ENCODE measurements at regions not wholly inside any gene's neighbourhood (a gene's known extent, or its start where the extent isn't known, plus 50 kb on each side); places are given as distances from the start of the nearest gene placed in this dataset.

GRCh38 chr9:120214332-120214731 lies 365.6 kb downstream of the CDK5RAP2 start:
- peaks cover 4% of the 10 kb centered on the region; the same call in 1 of the 2 replicates for H3K27me3 ChIP-seq
- DNase-seq, result no peak
- H3K27ac ChIP-seq, result no peak overlapping the region
- H3K36me3 ChIP-seq, result no peaks in the 10 kb centered on the region
- no peak overlapping the region for H3K4me3 ChIP-seq
- H3K9me3 ChIP-seq (replicated peaks), result no peaks in the 10 kb centered on the region
- no peaks in the 10 kb centered on the region for H3K4me1 ChIP-seq

GRCh38 chr9:120212853-120213200 lies 367.1 kb downstream of the CDK5RAP2 start:
- Histone ChIP-seq H3K27ac (no peak overlapping the region), H3K4me1 (no peaks in the 10 kb centered on the region), H3K4me3 (no peak overlapping the region), H3K27me3 (peaks cover 4% of the 10 kb centered on the region; the same call in 1 of the 2 replicates), H3K36me3 (no peaks in the 10 kb centered on the region), H3K9me3 (replicated peaks) (no peaks in the 10 kb centered on the region)
- DNase-seq, result no peak

DNA sequence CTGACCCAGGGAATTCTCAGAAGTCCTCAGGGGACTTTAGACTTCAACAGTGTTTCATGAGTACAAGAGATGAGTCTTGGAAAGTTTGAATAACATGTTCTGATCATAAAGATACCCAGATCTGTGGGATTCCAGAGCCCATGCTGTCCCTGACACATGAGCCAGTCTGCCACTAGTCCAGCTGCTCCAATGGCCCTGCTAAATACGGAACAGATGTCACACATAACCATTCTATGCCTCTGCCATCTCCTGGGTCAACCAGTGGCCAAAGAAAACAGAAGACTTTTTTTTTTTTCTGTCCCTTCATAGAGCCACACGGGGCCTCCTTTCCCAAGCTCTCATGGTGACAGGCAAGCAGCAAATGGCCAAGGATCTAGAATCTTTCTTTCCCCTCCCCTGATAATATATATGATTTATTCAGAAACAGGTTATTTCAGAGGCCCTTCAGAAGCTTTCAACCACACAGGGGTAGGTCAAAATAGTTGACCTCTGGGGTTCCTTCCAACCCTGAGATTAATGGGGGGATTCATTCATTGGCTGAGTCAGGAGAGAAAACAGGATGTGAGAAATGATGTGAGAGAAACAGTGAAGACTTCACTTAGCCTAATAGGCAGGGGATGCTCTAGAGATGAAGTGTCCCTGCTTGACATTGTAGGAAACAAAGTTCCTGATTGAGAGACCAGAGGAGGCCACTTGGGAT lies 367.7 kb downstream of the CDK5RAP2 start:
- DNase-seq, result no peak

GRCh38 chr9:120210274-120210673 lies 369.7 kb downstream of the CDK5RAP2 start:
- Histone ChIP-seq H3K27ac (no peak overlapping the region), H3K4me3 (no peak overlapping the region), H3K9me3 (replicated peaks) (no peaks in the 10 kb centered on the region), H3K36me3 (no peaks in the 10 kb centered on the region), H3K4me1 (no peaks in the 10 kb centered on the region), H3K27me3 (peaks cover 4% of the 10 kb centered on the region; the same call in 1 of the 2 replicates)
- DNase-seq, result no peak

More for the DNA sequence above, 367.7 kb downstream of the CDK5RAP2 start:
- H3K27me3 ChIP-seq, result peaks cover 4% of the 10 kb centered on the region; the same call in 1 of the 2 replicates
- no peaks in the 10 kb centered on the region for H3K4me1 ChIP-seq
- no peaks in the 10 kb centered on the region for H3K9me3 ChIP-seq (replicated peaks)
- H3K4me3 ChIP-seq, result no peak overlapping the region
- no peak overlapping the region for H3K27ac ChIP-seq
- no peaks in the 10 kb centered on the region for H3K36me3 ChIP-seq

DNA sequence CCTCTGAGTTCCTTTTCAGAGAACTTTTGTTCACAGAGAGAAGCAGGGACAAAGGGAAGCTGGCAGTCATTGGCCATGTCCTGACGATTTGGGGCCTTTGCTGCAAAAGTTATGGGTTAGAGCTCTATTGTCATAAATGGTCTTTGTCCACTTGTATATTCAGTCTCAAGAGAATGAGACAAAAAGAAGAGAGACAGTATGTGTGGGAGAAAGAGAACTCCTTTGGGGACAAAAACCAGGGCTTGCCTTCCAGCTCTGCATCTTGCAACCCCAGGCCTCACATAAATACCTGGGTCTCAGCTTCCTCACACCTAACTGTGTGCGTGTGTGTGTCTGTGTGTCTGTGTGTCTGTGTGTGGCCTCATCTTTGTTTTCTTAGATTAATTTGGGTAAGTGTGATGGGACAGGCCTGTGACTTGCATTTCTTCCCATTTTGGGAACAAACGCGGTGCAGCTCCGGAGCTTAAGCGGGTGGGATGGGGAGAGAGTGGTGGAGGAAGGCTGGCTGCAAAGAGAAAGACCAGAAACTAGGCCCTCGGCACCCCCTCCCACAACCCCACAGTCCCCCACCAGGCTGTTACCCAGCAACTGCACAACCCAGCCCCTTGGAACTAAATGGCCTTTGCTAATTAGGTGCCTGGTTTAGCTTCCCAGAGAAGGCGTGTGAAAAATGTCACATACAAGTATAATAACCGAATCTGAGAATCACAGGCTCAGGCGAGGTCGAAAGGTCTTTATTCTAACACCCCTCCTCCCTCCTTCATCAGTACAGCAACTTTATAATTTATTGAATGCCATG lies 376.9 kb downstream of the CDK5RAP2 start:
- no peaks in the 10 kb centered on the region; the same call in 1 of the 2 replicates for H3K27me3 ChIP-seq
- H3K4me3 ChIP-seq, result no peak overlapping the region
- no peak for DNase-seq
- no peaks in the 10 kb centered on the region for H3K9me3 ChIP-seq (replicated peaks)
- H3K27ac ChIP-seq, result no peak overlapping the region
- H3K36me3 ChIP-seq, result no peaks in the 10 kb centered on the region
- H3K4me1 ChIP-seq, result no peaks in the 10 kb centered on the region

DNA sequence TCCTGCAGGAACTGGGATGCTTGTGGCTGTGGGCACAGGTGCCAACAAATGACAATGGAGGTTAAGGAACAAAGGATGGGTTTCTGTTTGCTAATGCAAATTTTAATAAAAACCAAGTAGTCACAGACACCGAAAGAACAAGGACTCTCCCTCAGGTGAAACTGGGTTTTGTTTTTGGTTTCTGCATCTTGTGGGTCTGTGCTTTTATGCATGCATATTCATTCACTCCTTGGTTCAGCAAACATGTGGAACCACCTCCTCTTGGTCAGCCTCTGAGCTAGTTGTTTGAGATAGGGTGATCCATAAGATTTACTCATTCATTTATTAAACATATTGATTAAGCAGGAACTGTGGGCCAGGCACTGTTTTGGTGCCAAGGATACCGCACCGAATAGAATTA lies 381.9 kb downstream of the CDK5RAP2 start:
- Histone ChIP-seq H3K9me3 (replicated peaks) (no peaks in the 10 kb centered on the region), H3K4me3 (no peak overlapping the region), H3K27me3 (no peaks in the 10 kb centered on the region; the same call in 1 of the 2 replicates), H3K36me3 (no peaks in the 10 kb centered on the region), H3K27ac (no peak overlapping the region), H3K4me1 (no peaks in the 10 kb centered on the region)
- no peak for DNase-seq

DNA sequence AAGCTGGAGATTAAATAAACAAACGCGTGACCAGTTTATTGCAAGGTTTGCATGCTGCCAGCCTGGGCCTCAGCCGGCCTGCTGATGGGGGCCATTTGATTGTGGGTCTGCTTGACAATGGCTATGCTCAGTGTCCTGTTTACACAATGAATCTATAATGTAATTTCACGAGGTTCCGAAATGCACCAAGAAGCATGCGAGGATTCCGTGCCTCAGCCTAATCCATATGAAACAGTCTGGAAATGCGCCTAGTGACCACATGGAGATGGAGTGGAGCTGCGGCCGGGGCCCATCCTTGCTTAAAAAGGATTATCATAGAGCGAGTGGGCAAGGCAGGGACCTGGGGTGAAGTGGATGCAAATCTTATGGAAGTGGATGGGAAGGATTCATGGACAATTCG lies 382.4 kb downstream of the CDK5RAP2 start:
- Histone ChIP-seq H3K4me3 (no peak overlapping the region), H3K4me1 (no peaks in the 10 kb centered on the region), H3K27me3 (peaks cover 2% of the 10 kb centered on the region; the same call in 1 of the 2 replicates), H3K27ac (no peak overlapping the region), H3K9me3 (replicated peaks) (no peaks in the 10 kb centered on the region), H3K36me3 (no peaks in the 10 kb centered on the region)
- no peak for DNase-seq

DNA sequence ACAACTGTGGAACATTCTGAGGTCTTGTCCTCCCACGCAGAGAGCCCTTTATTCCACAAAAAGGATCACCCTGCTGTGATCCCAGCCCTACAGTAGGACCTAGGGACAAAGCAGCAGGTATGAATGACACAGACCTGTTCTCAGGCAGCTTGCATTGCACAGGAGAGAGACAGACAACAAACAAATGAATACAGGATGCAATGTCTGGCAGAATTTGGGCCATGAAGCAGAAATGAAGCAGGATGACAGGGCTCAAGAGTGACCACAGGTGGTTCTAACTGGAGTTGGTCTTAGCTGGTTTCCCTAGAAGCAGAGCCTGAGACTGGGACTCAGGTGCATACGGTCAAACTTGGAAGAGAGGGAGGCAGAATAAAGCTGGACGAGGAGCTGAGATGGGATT lies 388.8 kb downstream of the CDK5RAP2 start:
- Histone ChIP-seq H3K9me3 (replicated peaks) (no peaks in the 10 kb centered on the region), H3K27me3 (peaks cover 19% of the 10 kb centered on the region; the same call in 1 of the 2 replicates), H3K27ac (no peak overlapping the region), H3K36me3 (no peaks in the 10 kb centered on the region), H3K4me1 (no peaks in the 10 kb centered on the region), H3K4me3 (no peak overlapping the region)
- no peak for DNase-seq

- Histone ChIP-seq H3K27ac (no peak overlapping the region), H3K4me1 (no peaks in the 10 kb centered on the region), H3K36me3 (no peaks in the 10 kb centered on the region), H3K4me3 (no peak overlapping the region), H3K27me3 (peaks cover 23% of the 10 kb centered on the region; the same call in 1 of the 2 replicates), H3K9me3 (replicated peaks) (no peaks in the 10 kb centered on the region)
- DNase-seq, result no peak
These were observed 392.2 kb downstream of the CDK5RAP2 start for GRCh38 chr9:120187758-120188157.

- Histone ChIP-seq H3K27ac (no peak overlapping the region), H3K4me1 (no peaks in the 10 kb centered on the region), H3K36me3 (no peaks in the 10 kb centered on the region), H3K4me3 (no peak overlapping the region), H3K9me3 (replicated peaks) (no peaks in the 10 kb centered on the region), H3K27me3 (peaks cover 20% of the 10 kb centered on the region; the same call in 1 of the 2 replicates)
- DNase-seq, result no peak
These were observed 393.7 kb downstream of the CDK5RAP2 start for GRCh38 chr9:120186276-120186675.

- DNase-seq, result no peak
- no peaks in the 10 kb centered on the region for H3K4me1 ChIP-seq
- H3K4me3 ChIP-seq, result no peak overlapping the region
- no peaks in the 10 kb centered on the region for H3K36me3 ChIP-seq
- H3K27ac ChIP-seq, result no peak overlapping the region
- no peaks in the 10 kb centered on the region for H3K9me3 ChIP-seq (replicated peaks)
- peaks cover 14% of the 10 kb centered on the region; the same call in 1 of the 2 replicates for H3K27me3 ChIP-seq
These were observed 395.7 kb downstream of the CDK5RAP2 start for GRCh38 chr9:120184266-120184665.

DNA sequence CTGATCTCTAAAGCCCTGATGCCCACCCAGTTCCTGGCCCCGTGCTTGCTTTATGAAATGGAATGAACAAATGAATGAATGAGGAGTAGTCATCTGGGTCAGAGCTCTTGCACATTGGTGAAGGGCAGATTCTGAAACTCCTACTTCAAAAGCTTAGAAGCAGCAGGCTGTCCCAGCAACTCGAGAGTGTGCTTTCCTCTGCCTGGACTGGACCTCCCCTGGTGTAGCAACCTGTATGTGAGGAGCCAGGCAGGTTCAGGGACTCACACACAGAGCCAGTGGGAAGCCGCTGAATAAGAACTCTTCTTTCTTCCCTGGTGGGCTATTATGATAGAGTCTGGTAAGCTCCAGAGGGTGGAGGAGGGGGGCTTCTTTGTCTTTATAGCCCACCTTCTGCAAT lies 396.4 kb downstream of the CDK5RAP2 start:
- DNase-seq, result no peak
- no peak overlapping the region for H3K4me3 ChIP-seq
- no peaks in the 10 kb centered on the region for H3K4me1 ChIP-seq
- H3K36me3 ChIP-seq, result no peaks in the 10 kb centered on the region
- peaks cover 14% of the 10 kb centered on the region; the same call in 1 of the 2 replicates for H3K27me3 ChIP-seq
- no peaks in the 10 kb centered on the region for H3K9me3 ChIP-seq (replicated peaks)
- no peak overlapping the region for H3K27ac ChIP-seq

DNA sequence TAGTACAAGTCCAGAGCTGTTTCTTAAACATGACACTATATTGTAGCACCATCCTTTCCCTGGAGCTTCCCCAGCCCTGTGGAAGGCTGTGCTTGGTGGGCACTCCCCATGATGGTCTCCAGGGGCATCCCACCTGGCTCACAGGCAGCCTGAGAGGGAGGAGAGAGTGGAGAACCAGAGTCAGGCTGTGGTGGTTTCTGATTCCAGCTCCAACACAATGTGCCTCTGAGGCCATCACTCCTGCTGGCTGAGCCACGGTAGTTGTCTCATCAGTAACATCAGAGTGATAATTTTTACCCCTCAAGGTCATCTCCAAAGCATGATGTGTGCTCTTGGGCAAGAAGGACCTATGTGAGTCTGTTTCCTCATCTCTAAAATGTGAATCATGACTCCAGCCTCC lies 398.0 kb downstream of the CDK5RAP2 start:
- peaks cover 6% of the 10 kb centered on the region; the same call in 1 of the 2 replicates for H3K27me3 ChIP-seq
- H3K36me3 ChIP-seq, result no peaks in the 10 kb centered on the region
- H3K9me3 ChIP-seq (replicated peaks), result no peaks in the 10 kb centered on the region
- H3K27ac ChIP-seq, result no peak overlapping the region
- H3K4me3 ChIP-seq, result no peak overlapping the region
- no peaks in the 10 kb centered on the region for H3K4me1 ChIP-seq
- DNase-seq, result no peak

GRCh38 chr9:120177121-120177520 lies 402.8 kb downstream of the CDK5RAP2 start:
- H3K27ac ChIP-seq, result no peak overlapping the region
- H3K4me1 ChIP-seq, result no peaks in the 10 kb centered on the region
- H3K4me3 ChIP-seq, result no peak overlapping the region
- no peaks in the 10 kb centered on the region for H3K36me3 ChIP-seq
- DNase-seq, result no peak
- H3K27me3 ChIP-seq, result no peaks in the 10 kb centered on the region
- no peaks in the 10 kb centered on the region for H3K9me3 ChIP-seq (replicated peaks)

DNA sequence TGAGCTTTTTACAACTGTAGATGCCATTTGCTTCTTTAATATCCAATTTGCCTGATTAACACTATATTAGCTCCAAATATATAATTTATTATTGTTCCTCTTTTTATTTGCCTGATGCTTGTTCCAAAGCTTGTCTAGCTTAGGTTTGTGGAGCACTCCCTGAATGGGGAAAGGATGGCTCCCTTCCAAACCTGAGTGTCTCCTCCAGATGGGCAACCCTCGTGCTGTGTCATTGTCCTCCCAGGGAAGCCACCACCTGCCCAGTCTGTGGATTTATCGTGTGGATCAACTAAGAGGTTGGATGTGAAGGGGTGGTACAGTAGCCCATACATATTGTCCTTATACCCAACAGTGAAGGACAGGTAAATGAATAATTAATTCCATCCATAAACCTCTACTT lies 404.9 kb downstream of the CDK5RAP2 start:
- DNase-seq, result no peak

More for the DNA sequence above, 404.9 kb downstream of the CDK5RAP2 start:
- no peaks in the 10 kb centered on the region for H3K9me3 ChIP-seq (replicated peaks)
- H3K27me3 ChIP-seq, result no peaks in the 10 kb centered on the region
- H3K4me1 ChIP-seq, result no peaks in the 10 kb centered on the region
- H3K36me3 ChIP-seq, result no peaks in the 10 kb centered on the region
- H3K27ac ChIP-seq, result no peak overlapping the region
- no peak overlapping the region for H3K4me3 ChIP-seq

All from SJCRH30 (cell line).